Fibroblast of lung (primary cell): ENCODE measurements at regions not wholly inside any gene's neighbourhood (a gene's known extent, or its start where the extent isn't known, plus 50 kb on each side); places are given as distances from the start of the nearest gene placed in this dataset.

Experiments used
- CTCF ChIP-seq, 2 donors: IDR thresholded peaks in 1 of 2; conservative IDR thresholded peaks in 1 of 2; 1 replicate in 1 of 2; 2 replicates in 1 of 2; pipeline ENCODE4 v1.5.1; 2011 to 2012; ENCODE audit warnings: low read length in 2 of 2, control low read depth in 1 of 2, inconsistent platforms in 1 of 2, low read depth in 1 of 2, mild to moderate bottlenecking in 1 of 2
- EZH2 ChIP-seq: IDR thresholded peaks from 2 replicates; pipeline ENCODE4 v1.5.1; 2012; ENCODE audit warnings: low read length, control low read depth, mild to moderate bottlenecking; ENCODE audit errors: missing control alignments

- TF ChIP-seq EZH2 (no peak), CTCF (conservative IDR thresholded peaks at IDR 0.05 in 1 of 2, IDR thresholded peaks at IDR 0.05 in 1 of 2; ENCODE audit: low read depth in 1 of 2, low read length in 2 of 2) (no peak)
These were observed 424.9 kb upstream of the IRX4 start for GRCh38 chr5:2307631-2308030.
